Esophagus squamous epithelium (tissue), 5 donors: ENCODE measurements at regions not wholly inside any gene's neighbourhood (a gene's known extent, or its start where the extent isn't known, plus 50 kb on each side); places are given as distances from the start of the nearest gene placed in this dataset.

Source experiments
- DNase-seq: peaks from one replicate; lab custom pipeline; 2025; lab: John Stamatoyannopoulos, UW
- H3K27ac ChIP-seq, 4 donors: fragments of 200-600 bp; sonication (generic); one replicate each; pipeline ENCODE4 v1.5.1; 2016 to 2019; ENCODE audit warnings: mild to moderate bottlenecking in 1 of 4
- H3K27me3 ChIP-seq, 4 donors: fragments of 200-600 bp; sonication (generic); 1 replicate in 3 of 4; 2 replicates in 1 of 4; pipeline versions ENCODE4 v1.5.1 to v1.6.0; 2017 to 2021; ENCODE audit warnings: antibody characterized with exemption in 1 of 4
- H3K36me3 ChIP-seq, 3 donors: fragments of 200-600 bp; sonication (generic); one replicate each; pipeline ENCODE4 v1.5.1; 2016 to 2019
- H3K4me1 ChIP-seq, 3 donors: fragments of 200-600 bp; sonication (generic); one replicate each; pipeline ENCODE4 v1.5.1; 2017 to 2019
- H3K4me3 ChIP-seq, 4 donors: fragments of 200-600 bp; sonication (generic); 1 replicate in 3 of 4; 2 replicates in 1 of 4; pipeline ENCODE4 v1.5.1; 2016 to 2019; ENCODE audit warnings: mild to moderate bottlenecking in 2 of 4, moderate library complexity in 1 of 4
- H3K9me3 ChIP-seq, 3 donors: fragments of 200-600 bp; sonication (generic); one replicate each; pipeline ENCODE4 v1.5.1; 2016 to 2019
- CTCF ChIP-seq, 6 experiments: fragments of 450-650 bp in 4 of 6; fragments of 200-600 bp in 2 of 6; sonication (generic) in 2 of 6; IDR thresholded peaks; one replicate each; pipeline ENCODE4 v1.5.1; 2016 to 2019; ENCODE audit warnings: antibody characterized with exemption in 6 of 6, mild to moderate bottlenecking in 4 of 6, moderate library complexity in 4 of 6
- POLR2A ChIP-seq, 4 donors: fragments of 450-650 bp; IDR thresholded peaks; one replicate each; pipeline ENCODE4 v1.6.1; 2017; ENCODE audit warnings: antibody characterized with exemption in 4 of 4, mild to moderate bottlenecking in 4 of 4, moderate library complexity in 3 of 4
- WGBS, 2 donors: methylation state at CpG; one replicate each; pipeline ENCODE4 v1.1.5; 2018; 5-methylcytosine and 5-hydroxymethylcytosine counted together
- intact Hi-C: fragments of 100-400 bp; cut with DNase I; formaldehyde crosslinking; loops from one replicate; pipeline ENCODE4 v1.15.0; 2022
- donor health status: DM: yes; HTN: yes; CAD: no.

- TF ChIP-seq CTCF (IDR thresholded peaks at IDR 0.05) (no peak), POLR2A (IDR thresholded peaks at IDR 0.05) (no peak)
- no peak for DNase-seq
- Histone ChIP-seq H3K36me3 (no peaks in the 10 kb centered on the region), H3K27me3 (no peaks in the 10 kb centered on the region), H3K4me3 (no peak overlapping the region), H3K4me1 (peaks cover 19 to 66% (median 36%) of the 10 kb centered on the region in 3 donors), H3K9me3 (no peaks in the 10 kb centered on the region), H3K27ac (peak overlapping the region in 1 of 4 donors; percentile 37)
- intact Hi-C loops, result no loop called here
- 68 to 81% methylated on average over 10 to 13 of the region's 17 CpGs for WGBS, 2 donors
Measured at GRCh38 chr2:9778471-9779316, 64.6 kb upstream of the TAF1B start.

GRCh38 chr2:9779596-9780264 lies 63.5 kb upstream of the TAF1B start:
- no peak for TF ChIP-seq POLR2A (IDR thresholded peaks at IDR 0.05)
- TF ChIP-seq CTCF (IDR thresholded peaks at IDR 0.05), result no peak
- H3K4me1 ChIP-seq, result peaks cover 19 to 56% (median 36%) of the 10 kb centered on the region in 3 donors
- DNase-seq, result no peak
- H3K4me3 ChIP-seq, result no peak overlapping the region
- H3K27me3 ChIP-seq, result no peaks in the 10 kb centered on the region
- WGBS, 2 donors, result 72 to 80% methylated on average over 7 to 12 of the region's 14 CpGs
- peak overlapping the region in 1 of 4 donors; percentile 50 for H3K27ac ChIP-seq
- intact Hi-C loops, result no loop called here
- no peaks in the 10 kb centered on the region for H3K36me3 ChIP-seq
- no peaks in the 10 kb centered on the region for H3K9me3 ChIP-seq

- TF ChIP-seq POLR2A (IDR thresholded peaks at IDR 0.05) (no peak), CTCF (IDR thresholded peaks at IDR 0.05) (no peak)
- H3K36me3 ChIP-seq, result no peaks in the 10 kb centered on the region
- peak overlapping the region; percentile 55 to 86 (median 80) for H3K27ac ChIP-seq
- H3K4me1 ChIP-seq, result peaks cover 19 to 56% (median 36%) of the 10 kb centered on the region in 3 donors
- no peaks in the 10 kb centered on the region for H3K27me3 ChIP-seq
- WGBS, 2 donors, result 73 to 83% methylated on average over 5 of the region's 10 CpGs
- no peak overlapping the region for H3K4me3 ChIP-seq
- no peaks in the 10 kb centered on the region for H3K9me3 ChIP-seq
- no peak for DNase-seq
- intact Hi-C loops, result no loop called here
Measured at GRCh38 chr2:9780368-9781130, 62.7 kb upstream of the TAF1B start.

GRCh38 chr2:9781252-9781651 lies 62.0 kb upstream of the TAF1B start:
- Histone ChIP-seq H3K27ac (peak overlapping the region; percentile 55 to 86 (median 80)), H3K4me1 (peaks cover 19 to 56% (median 36%) of the 10 kb centered on the region in 3 donors), H3K9me3 (no peaks in the 10 kb centered on the region), H3K36me3 (no peaks in the 10 kb centered on the region), H3K27me3 (no peaks in the 10 kb centered on the region), H3K4me3 (no peak overlapping the region)
- intact Hi-C loops, result no loop called here
- 55 to 79% methylated on average over 5 to 7 of the region's 9 CpGs for WGBS, 2 donors
- TF ChIP-seq CTCF (IDR thresholded peaks at IDR 0.05) (no peak), POLR2A (IDR thresholded peaks at IDR 0.05) (no peak)
- DNase-seq, result no peak
